K562 (cell line): ENCODE measurements at regions not wholly inside any gene's neighbourhood (a gene's known extent, or its start where the extent isn't known, plus 50 kb on each side); places are given as distances from the start of the nearest gene placed in this dataset.

Experiments
- GATA2 ChIP-seq: sonication (generic); formaldehyde crosslinking; IDR thresholded peaks from 2 replicates; pipeline ENCODE4 v1.4.0; 2020; ENCODE audit warnings: mild to moderate bottlenecking, missing genetic modification reagents
- PURB ChIP-seq: sonication (generic); formaldehyde crosslinking; IDR thresholded peaks from 2 replicates; pipeline ENCODE4 v1.9.0; 2021; ENCODE audit warnings: low read depth, mild to moderate bottlenecking, missing genetic modification reagents
- SIX5 ChIP-seq, 2 experiments: IDR thresholded peaks; 2 replicates each; pipeline ENCODE4 v1.6.1; 2011; ENCODE audit warnings: low read length in 2 of 2, borderline replicate concordance in 1 of 2, low read depth in 1 of 2, mild to moderate bottlenecking in 1 of 2, moderate library complexity in 1 of 2; ENCODE audit not compliant: insufficient read depth in 1 of 2
- STAT5A ChIP-seq: IDR thresholded peaks from 2 replicates; pipeline ENCODE4 v1.6.1; 2012; ENCODE audit warnings: low read length, inconsistent platforms, borderline replicate concordance
- TAF7 ChIP-seq: fragments of 450-650 bp; IDR thresholded peaks from 2 replicates; pipeline ENCODE4 v1.6.1; 2016; ENCODE audit warnings: missing genetic modification characterization, missing compliant biosample characterization
- ZBTB40 ChIP-seq, 2 experiments: fragments of 450-650 bp in 1 of 2; sonication (generic) in 1 of 2; formaldehyde crosslinking in 1 of 2; IDR thresholded peaks; 2 replicates each; pipeline versions ENCODE4 v1.7.1 to v1.9.0; 2016 to 2022; ENCODE audit warnings: inconsistent platforms in 1 of 2, mild to moderate bottlenecking in 1 of 2, missing genetic modification reagents in 1 of 2
- TF ChIP-seq, protein P1 (sequence below): sonication (generic); formaldehyde crosslinking; IDR thresholded peaks from 2 replicates; pipeline ENCODE4 v1.8.1; 2022; ENCODE audit warnings: missing genetic modification reagents
- TF ChIP-seq, protein P2 (sequence below): sonication (generic); formaldehyde crosslinking; IDR thresholded peaks from 2 replicates; pipeline ENCODE4 v1.8.0; 2023; ENCODE audit warnings: missing genetic modification reagents, mild to moderate bottlenecking, borderline replicate concordance

- no peak for TF ChIP-seq ZBTB40 (IDR thresholded peaks at IDR 0.05)
- no peak for TF ChIP-seq ZBTB40 (CRISPR knock-in tag; IDR thresholded peaks at IDR 0.05)
- no peak; the same call in 1 of the 2 replicates for TF ChIP-seq STAT5A
- no peak for TF ChIP-seq PURB
- TF ChIP-seq TAF7 = no peak
- TF ChIP-seq, protein P1, sequence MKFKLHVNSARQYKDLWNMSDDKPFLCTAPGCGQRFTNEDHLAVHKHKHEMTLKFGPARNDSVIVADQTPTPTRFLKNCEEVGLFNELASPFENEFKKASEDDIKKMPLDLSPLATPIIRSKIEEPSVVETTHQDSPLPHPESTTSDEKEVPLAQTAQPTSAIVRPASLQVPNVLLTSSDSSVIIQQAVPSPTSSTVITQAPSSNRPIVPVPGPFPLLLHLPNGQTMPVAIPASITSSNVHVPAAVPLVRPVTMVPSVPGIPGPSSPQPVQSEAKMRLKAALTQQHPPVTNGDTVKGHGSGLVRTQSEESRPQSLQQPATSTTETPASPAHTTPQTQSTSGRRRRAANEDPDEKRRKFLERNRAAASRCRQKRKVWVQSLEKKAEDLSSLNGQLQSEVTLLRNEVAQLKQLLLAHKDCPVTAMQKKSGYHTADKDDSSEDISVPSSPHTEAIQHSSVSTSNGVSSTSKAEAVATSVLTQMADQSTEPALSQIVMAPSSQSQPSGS (CRISPR knock-in tag) = no peak
- TF ChIP-seq GATA2 (CRISPR knock-in tag) = no peak
- no peak for TF ChIP-seq SIX5 (IDR thresholded peaks at IDR 0.05; ENCODE audit: borderline replicate concordance in 1 of 2, insufficient read depth in 1 of 2, low read depth in 1 of 2, low read length in 2 of 2)
- TF ChIP-seq, protein P2, sequence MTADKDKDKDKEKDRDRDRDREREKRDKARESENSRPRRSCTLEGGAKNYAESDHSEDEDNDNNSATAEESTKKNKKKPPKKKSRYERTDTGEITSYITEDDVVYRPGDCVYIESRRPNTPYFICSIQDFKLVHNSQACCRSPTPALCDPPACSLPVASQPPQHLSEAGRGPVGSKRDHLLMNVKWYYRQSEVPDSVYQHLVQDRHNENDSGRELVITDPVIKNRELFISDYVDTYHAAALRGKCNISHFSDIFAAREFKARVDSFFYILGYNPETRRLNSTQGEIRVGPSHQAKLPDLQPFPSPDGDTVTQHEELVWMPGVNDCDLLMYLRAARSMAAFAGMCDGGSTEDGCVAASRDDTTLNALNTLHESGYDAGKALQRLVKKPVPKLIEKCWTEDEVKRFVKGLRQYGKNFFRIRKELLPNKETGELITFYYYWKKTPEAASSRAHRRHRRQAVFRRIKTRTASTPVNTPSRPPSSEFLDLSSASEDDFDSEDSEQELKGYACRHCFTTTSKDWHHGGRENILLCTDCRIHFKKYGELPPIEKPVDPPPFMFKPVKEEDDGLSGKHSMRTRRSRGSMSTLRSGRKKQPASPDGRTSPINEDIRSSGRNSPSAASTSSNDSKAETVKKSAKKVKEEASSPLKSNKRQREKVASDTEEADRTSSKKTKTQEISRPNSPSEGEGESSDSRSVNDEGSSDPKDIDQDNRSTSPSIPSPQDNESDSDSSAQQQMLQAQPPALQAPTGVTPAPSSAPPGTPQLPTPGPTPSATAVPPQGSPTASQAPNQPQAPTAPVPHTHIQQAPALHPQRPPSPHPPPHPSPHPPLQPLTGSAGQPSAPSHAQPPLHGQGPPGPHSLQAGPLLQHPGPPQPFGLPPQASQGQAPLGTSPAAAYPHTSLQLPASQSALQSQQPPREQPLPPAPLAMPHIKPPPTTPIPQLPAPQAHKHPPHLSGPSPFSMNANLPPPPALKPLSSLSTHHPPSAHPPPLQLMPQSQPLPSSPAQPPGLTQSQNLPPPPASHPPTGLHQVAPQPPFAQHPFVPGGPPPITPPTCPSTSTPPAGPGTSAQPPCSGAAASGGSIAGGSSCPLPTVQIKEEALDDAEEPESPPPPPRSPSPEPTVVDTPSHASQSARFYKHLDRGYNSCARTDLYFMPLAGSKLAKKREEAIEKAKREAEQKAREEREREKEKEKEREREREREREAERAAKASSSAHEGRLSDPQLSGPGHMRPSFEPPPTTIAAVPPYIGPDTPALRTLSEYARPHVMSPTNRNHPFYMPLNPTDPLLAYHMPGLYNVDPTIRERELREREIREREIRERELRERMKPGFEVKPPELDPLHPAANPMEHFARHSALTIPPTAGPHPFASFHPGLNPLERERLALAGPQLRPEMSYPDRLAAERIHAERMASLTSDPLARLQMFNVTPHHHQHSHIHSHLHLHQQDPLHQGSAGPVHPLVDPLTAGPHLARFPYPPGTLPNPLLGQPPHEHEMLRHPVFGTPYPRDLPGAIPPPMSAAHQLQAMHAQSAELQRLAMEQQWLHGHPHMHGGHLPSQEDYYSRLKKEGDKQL = no peak
These were observed 157.8 kb upstream of the SLC1A4 start (continued) for GRCh38 chr2:64831134-64831976.
